ENCODE measurements at regions not wholly inside any gene's neighbourhood (a gene's known extent, or its start where the extent isn't known, plus 50 kb on each side); places are given as distances from the start of the nearest gene placed in this dataset.

DNA sequence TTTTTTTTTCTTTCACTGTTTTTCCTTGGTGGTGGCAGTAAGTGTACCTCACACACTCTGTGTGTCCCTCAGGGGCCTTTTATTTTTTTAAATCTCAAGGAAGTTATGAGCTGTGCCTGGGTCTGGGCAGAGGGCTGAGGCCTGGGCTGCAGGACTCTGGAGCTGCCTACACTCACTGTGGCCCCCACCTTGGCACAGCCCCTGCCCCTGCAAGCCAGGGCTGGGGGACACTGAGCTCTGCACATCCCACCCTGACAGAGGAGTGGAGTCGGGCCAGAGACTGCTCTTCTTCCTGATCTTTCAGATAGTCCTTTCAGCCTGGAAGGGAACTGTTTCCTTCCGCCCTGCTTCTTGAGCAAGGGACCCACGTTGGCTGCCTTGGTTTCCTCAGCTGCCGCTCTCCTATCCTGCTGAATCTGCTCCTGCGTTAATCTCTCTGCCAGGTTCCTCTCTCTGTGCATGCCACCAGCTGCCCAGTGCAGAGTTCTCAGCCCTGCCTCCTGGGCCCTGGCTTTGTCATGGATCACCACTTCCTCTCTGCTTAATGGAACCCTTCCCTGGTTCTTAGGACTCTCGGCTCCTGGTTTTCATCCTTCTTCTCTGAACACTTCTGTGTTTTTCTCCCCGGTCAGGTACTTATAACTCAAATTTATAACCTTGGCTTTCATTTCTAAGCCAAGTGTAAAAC lies 502.3 kb downstream of the DIRAS2 start:
- Histone ChIP-seq H3K4me3 (ENCODE audit: low read depth, low read length) (no peak overlapping the region), H3K36me3 (ENCODE audit: control insufficient read depth, insufficient read depth, low read length) (no peaks in the 10 kb centered on the region), H3K4me1 (no peaks in the 10 kb centered on the region), H3K9me3 (no peaks in the 10 kb centered on the region), H3K27me3 (replicated peaks; ENCODE audit: control insufficient read depth, insufficient read depth, low read length) (no peaks in the 10 kb centered on the region)
- Mint-ChIP-seq H3K36me3 (ENCODE audit: insufficient read depth, unreplicated experiment) (no peaks in the 10 kb centered on the region), H3K4me3 (ENCODE audit: unreplicated experiment) (no peak overlapping the region), H3K4me1 (ENCODE audit: low read depth, unreplicated experiment) (no peaks in the 10 kb centered on the region), H3K9me3 (ENCODE audit: unreplicated experiment) (no peaks in the 10 kb centered on the region), H3K27ac (ENCODE audit: unreplicated experiment) (no peak overlapping the region), H3K27me3 (ENCODE audit: insufficient read depth, unreplicated experiment) (no peaks in the 10 kb centered on the region)
- ChIA-PET CTCF (interaction anchor here (0.9 kb wide), 1 partner anchor 543 kb away, joined by 3 read pairs; no protein-coding TSS in a partner anchor), POLR2A (no interaction called here)
- TF ChIP-seq, protein P1, sequence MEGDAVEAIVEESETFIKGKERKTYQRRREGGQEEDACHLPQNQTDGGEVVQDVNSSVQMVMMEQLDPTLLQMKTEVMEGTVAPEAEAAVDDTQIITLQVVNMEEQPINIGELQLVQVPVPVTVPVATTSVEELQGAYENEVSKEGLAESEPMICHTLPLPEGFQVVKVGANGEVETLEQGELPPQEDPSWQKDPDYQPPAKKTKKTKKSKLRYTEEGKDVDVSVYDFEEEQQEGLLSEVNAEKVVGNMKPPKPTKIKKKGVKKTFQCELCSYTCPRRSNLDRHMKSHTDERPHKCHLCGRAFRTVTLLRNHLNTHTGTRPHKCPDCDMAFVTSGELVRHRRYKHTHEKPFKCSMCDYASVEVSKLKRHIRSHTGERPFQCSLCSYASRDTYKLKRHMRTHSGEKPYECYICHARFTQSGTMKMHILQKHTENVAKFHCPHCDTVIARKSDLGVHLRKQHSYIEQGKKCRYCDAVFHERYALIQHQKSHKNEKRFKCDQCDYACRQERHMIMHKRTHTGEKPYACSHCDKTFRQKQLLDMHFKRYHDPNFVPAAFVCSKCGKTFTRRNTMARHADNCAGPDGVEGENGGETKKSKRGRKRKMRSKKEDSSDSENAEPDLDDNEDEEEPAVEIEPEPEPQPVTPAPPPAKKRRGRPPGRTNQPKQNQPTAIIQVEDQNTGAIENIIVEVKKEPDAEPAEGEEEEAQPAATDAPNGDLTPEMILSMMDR (IDR thresholded peaks at IDR 0.05; ENCODE audit: insufficient read depth in 1 of 2, low read depth in 1 of 2, low read length in 1 of 2, severe bottlenecking in 1 of 2, unreplicated experiment in 1 of 2) = no peak
- no peak for DNase-seq
- BruUV-seq (replicated peaks) = no TSS peak
- intact Hi-C loops (cut with micrococcal nuclease; ENCODE audit: unreplicated experiment) = loop anchor here (2.0 to 5.0 kb wide), 4 partner anchors 87 to 732 kb away; no protein-coding TSS in a partner anchor

DNA sequence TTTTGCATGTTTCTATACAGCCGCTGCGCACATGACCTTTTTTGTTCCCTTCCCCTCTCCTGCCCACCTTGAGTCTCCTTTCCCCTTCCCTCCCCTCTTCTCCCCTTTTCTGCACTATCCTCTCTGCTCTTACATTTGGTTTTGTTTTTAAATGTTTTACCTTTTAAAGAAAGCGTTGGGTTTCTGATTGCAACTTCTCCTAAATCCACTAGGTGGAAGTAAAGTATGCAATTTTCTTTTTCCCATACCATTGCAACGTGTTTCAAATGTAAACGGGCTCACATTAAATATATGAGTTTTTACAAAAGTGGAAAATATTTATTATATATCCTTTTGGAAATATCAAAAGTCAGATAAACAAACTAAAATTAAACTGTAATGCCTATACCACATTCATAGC lies 500.9 kb downstream of the DIRAS2 start:
- no peak overlapping the region for H3K27ac Mint-ChIP-seq (ENCODE audit: unreplicated experiment)
- no peaks in the 10 kb centered on the region for H3K4me1 Mint-ChIP-seq (ENCODE audit: low read depth, unreplicated experiment)
- H3K4me3 Mint-ChIP-seq (ENCODE audit: unreplicated experiment) = no peak overlapping the region
- Histone ChIP-seq H3K27me3 (replicated peaks; ENCODE audit: control insufficient read depth, insufficient read depth, low read length) (no peaks in the 10 kb centered on the region), H3K9me3 (no peaks in the 10 kb centered on the region), H3K4me3 (ENCODE audit: low read depth, low read length) (no peak overlapping the region), H3K4me1 (no peaks in the 10 kb centered on the region), H3K36me3 (ENCODE audit: control insufficient read depth, insufficient read depth, low read length) (no peaks in the 10 kb centered on the region)
- H3K9me3 Mint-ChIP-seq (ENCODE audit: unreplicated experiment) = no peaks in the 10 kb centered on the region
- no TSS peak for BruUV-seq (replicated peaks)
- DNase-seq = no peak
- CTCF ChIA-PET = no interaction called here
- no peaks in the 10 kb centered on the region for H3K36me3 Mint-ChIP-seq (ENCODE audit: insufficient read depth, unreplicated experiment)
- intact Hi-C loops (cut with micrococcal nuclease; ENCODE audit: unreplicated experiment) = loop anchor here (2.0 to 5.0 kb wide), 4 partner anchors 85 to 731 kb away; no protein-coding TSS in a partner anchor
- no peaks in the 10 kb centered on the region for H3K27me3 Mint-ChIP-seq (ENCODE audit: insufficient read depth, unreplicated experiment)
- POLR2A ChIA-PET = no interaction called here
- TF ChIP-seq, protein P1 (IDR thresholded peaks at IDR 0.05; ENCODE audit: insufficient read depth in 1 of 2, low read depth in 1 of 2, low read length in 1 of 2, severe bottlenecking in 1 of 2, unreplicated experiment in 1 of 2) = peak; percentile 22 to 47

DNA sequence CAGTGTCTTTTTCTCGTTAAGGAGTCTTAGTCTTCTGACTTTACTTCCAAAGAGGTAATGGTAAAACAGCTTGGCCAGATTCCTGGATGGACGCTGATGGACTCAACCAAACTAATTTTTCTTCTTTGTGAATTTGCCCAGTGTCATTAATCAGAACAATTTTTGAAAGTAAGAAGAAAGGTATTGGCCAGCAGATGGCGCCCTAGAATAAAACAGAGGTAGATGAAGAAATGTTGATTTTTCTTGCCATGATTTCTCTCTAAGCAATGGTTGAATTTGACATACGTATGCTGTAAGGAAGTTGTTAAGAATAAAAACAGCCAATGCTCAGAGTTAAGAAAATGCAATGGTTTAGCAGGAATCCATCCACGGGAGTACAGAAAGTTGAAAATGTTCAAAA lies 500.0 kb downstream of the DIRAS2 start:
- TF ChIP-seq, protein P1 (IDR thresholded peaks at IDR 0.05; ENCODE audit: insufficient read depth in 1 of 2, low read depth in 1 of 2, low read length in 1 of 2, severe bottlenecking in 1 of 2, unreplicated experiment in 1 of 2) = no peak
- DNase-seq = peak; percentile 25 to 30
- no TSS peak for BruUV-seq (replicated peaks)
- ChIA-PET CTCF (no interaction called here), POLR2A (no interaction called here)
- Mint-ChIP-seq H3K4me1 (ENCODE audit: low read depth, unreplicated experiment) (no peaks in the 10 kb centered on the region), H3K27me3 (ENCODE audit: insufficient read depth, unreplicated experiment) (no peaks in the 10 kb centered on the region), H3K36me3 (ENCODE audit: insufficient read depth, unreplicated experiment) (no peaks in the 10 kb centered on the region), H3K27ac (ENCODE audit: unreplicated experiment) (no peak overlapping the region), H3K4me3 (ENCODE audit: unreplicated experiment) (no peak overlapping the region), H3K9me3 (ENCODE audit: unreplicated experiment) (no peaks in the 10 kb centered on the region)
- Histone ChIP-seq H3K4me1 (no peaks in the 10 kb centered on the region), H3K36me3 (ENCODE audit: control insufficient read depth, insufficient read depth, low read length) (no peaks in the 10 kb centered on the region), H3K4me3 (ENCODE audit: low read depth, low read length) (no peak overlapping the region), H3K9me3 (no peaks in the 10 kb centered on the region), H3K27me3 (replicated peaks; ENCODE audit: control insufficient read depth, insufficient read depth, low read length) (no peaks in the 10 kb centered on the region)
- intact Hi-C loops (cut with micrococcal nuclease; ENCODE audit: unreplicated experiment) = loop anchor here (5.0 kb wide), 3 partner anchors 615 to 730 kb away; no protein-coding TSS in a partner anchor

Data from Caco-2 (cell line).